ENCODE measurements at regions not wholly inside any gene's neighbourhood (a gene's known extent, or its start where the extent isn't known, plus 50 kb on each side); places are given as distances from the start of the nearest gene placed in this dataset.

- no peaks in the 10 kb centered on the region for H3K9me3 ChIP-seq
- no peaks in the 10 kb centered on the region for H3K27me3 ChIP-seq
- DNase-seq (no peak), ATAC-seq (ENCODE audit: low FRiP score in 2 of 2) (no peak)
- H3K36me3 ChIP-seq, result no peaks in the 10 kb centered on the region
- no peak for TF ChIP-seq EP300 (IDR thresholded peaks at IDR 0.05)
- TF ChIP-seq POLR2A (IDR thresholded peaks at IDR 0.05), result no peak
- no peak for TF ChIP-seq POLR2AphosphoS5 (IDR thresholded peaks at IDR 0.05)
- TF ChIP-seq CTCF (IDR thresholded peaks at IDR 0.05), result no peak
- WGBS, 2 donors, result 73 to 79% methylated on average over 5 of the region's 5 CpGs
- H3K4me3 ChIP-seq, result no peak overlapping the region
- H3K27ac ChIP-seq, result no peak overlapping the region
- H3K4me1 ChIP-seq, result no peaks in the 10 kb centered on the region
Observed at GRCh38 chr16:26344976-26345375, 653.2 kb downstream of the HS3ST4 start.

- ATAC-seq (ENCODE audit: low FRiP score in 2 of 2), result no peak
- no peaks in the 10 kb centered on the region for H3K4me1 ChIP-seq
Observed at GRCh38 chr16:26345966-26346365, 654.2 kb downstream of the HS3ST4 start.

GRCh38 chr16:26348095-26348494 lies 656.3 kb downstream of the HS3ST4 start:
- ATAC-seq (ENCODE audit: low FRiP score in 2 of 2) (no peak), DNase-seq (no peak)
- WGBS, 2 donors, result 78 to 92% methylated on average over 10 of the region's 10 CpGs
- Histone ChIP-seq H3K4me1 (no peaks in the 10 kb centered on the region), H3K27ac (no peak overlapping the region), H3K36me3 (no peaks in the 10 kb centered on the region), H3K4me3 (no peak overlapping the region), H3K9me3 (no peaks in the 10 kb centered on the region), H3K27me3 (no peaks in the 10 kb centered on the region)
- TF ChIP-seq POLR2AphosphoS5 (IDR thresholded peaks at IDR 0.05) (no peak), POLR2A (IDR thresholded peaks at IDR 0.05) (no peak), CTCF (IDR thresholded peaks at IDR 0.05) (no peak), EP300 (IDR thresholded peaks at IDR 0.05) (no peak)

More at GRCh38 chr16:26345966-26346365, 654.2 kb downstream of the HS3ST4 start:
- Histone ChIP-seq H3K9me3 (no peaks in the 10 kb centered on the region), H3K4me3 (no peak overlapping the region), H3K36me3 (no peaks in the 10 kb centered on the region), H3K27me3 (no peaks in the 10 kb centered on the region), H3K27ac (no peak overlapping the region)
- WGBS, 2 donors, result 81 to 90% methylated on average over 4 of the region's 4 CpGs
- TF ChIP-seq POLR2A (IDR thresholded peaks at IDR 0.05) (no peak), POLR2AphosphoS5 (IDR thresholded peaks at IDR 0.05) (no peak), EP300 (IDR thresholded peaks at IDR 0.05) (no peak), CTCF (IDR thresholded peaks at IDR 0.05) (no peak)
- DNase-seq, result peak in 1 of 2 donors; percentile 5

- WGBS, 2 donors, result 79 to 84% methylated on average over 4 of the region's 4 CpGs
- H3K4me3 ChIP-seq, result no peak overlapping the region
- peaks cover 0 to 7% (median 3%) of the 10 kb centered on the region in 4 donors for H3K9me3 ChIP-seq
- H3K27ac ChIP-seq, result no peak overlapping the region
- no peaks in the 10 kb centered on the region for H3K4me1 ChIP-seq
- ATAC-seq (ENCODE audit: low FRiP score in 2 of 2), result no peak
- TF ChIP-seq CTCF (IDR thresholded peaks at IDR 0.05) (no peak), EP300 (IDR thresholded peaks at IDR 0.05) (no peak), POLR2AphosphoS5 (IDR thresholded peaks at IDR 0.05) (no peak), POLR2A (IDR thresholded peaks at IDR 0.05) (no peak)
- no peaks in the 10 kb centered on the region for H3K27me3 ChIP-seq
- no peaks in the 10 kb centered on the region for H3K36me3 ChIP-seq
- no peak for DNase-seq
Observed at GRCh38 chr16:26360867-26361266, 669.1 kb downstream of the HS3ST4 start.

GRCh38 chr16:26363581-26363980 lies 671.8 kb downstream of the HS3ST4 start:
- H3K36me3 ChIP-seq, result no peaks in the 10 kb centered on the region
- ATAC-seq (ENCODE audit: low FRiP score in 2 of 2), result no peak
- H3K9me3 ChIP-seq, result peaks cover 0 to 6% (median 0%) of the 10 kb centered on the region in 4 donors
- no peak overlapping the region for H3K4me3 ChIP-seq
- WGBS, 2 donors, result 55 to 59% methylated on average over 1 of the region's 1 CpG
- no peaks in the 10 kb centered on the region for H3K27me3 ChIP-seq
- no peak for DNase-seq
- H3K4me1 ChIP-seq, result no peaks in the 10 kb centered on the region
- TF ChIP-seq CTCF (IDR thresholded peaks at IDR 0.05) (no peak), EP300 (IDR thresholded peaks at IDR 0.05) (no peak), POLR2A (IDR thresholded peaks at IDR 0.05) (no peak), POLR2AphosphoS5 (IDR thresholded peaks at IDR 0.05) (no peak)
- H3K27ac ChIP-seq, result no peak overlapping the region

Measured in upper lobe of left lung (tissue), 6 donors.